WERI-Rb-1 (cell line): ENCODE measurements at regions not wholly inside any gene's neighbourhood (a gene's known extent, or its start where the extent isn't known, plus 50 kb on each side); places are given as distances from the start of the nearest gene placed in this dataset.
"Not testable (repeated sequence)": the region's sequence is repeated elsewhere in the genome, so short reads cannot be mapped to it uniquely, and the experiment has no call there.

Source experiments
- DNase-seq: peaks from one replicate; pipeline ENCODE4 v3.0.0-alpha.2; 2020
- H3K27ac ChIP-seq: fragments of 250-450 bp; sonication (Bioruptor Pico); 2 replicates; pipeline ENCODE4 v1.5.1; 2020; ENCODE audit warnings: mild to moderate bottlenecking, moderate library complexity
- H3K27me3 ChIP-seq: fragments of 250-450 bp; sonication (Bioruptor Pico); 2 replicates; pipeline ENCODE4 v1.5.1; 2021; ENCODE audit warnings: mild to moderate bottlenecking, low read depth, moderate library complexity; ENCODE audit not compliant: insufficient read depth, severe bottlenecking
- H3K36me3 ChIP-seq: fragments of 250-450 bp; sonication (Bioruptor Pico); 2 replicates; pipeline ENCODE4 v1.5.1; 2020; ENCODE audit warnings: mild to moderate bottlenecking, moderate library complexity
- H3K4me3 ChIP-seq: 2 replicates; pipeline ENCODE4 v1.5.1; 2011; ENCODE audit warnings: low read depth, mild to moderate bottlenecking, control low read depth, low read length
- H3K9me3 ChIP-seq: fragments of 250-450 bp; sonication (Bioruptor Pico); 2 replicates; pipeline ENCODE4 v1.5.1; 2021; ENCODE audit warnings: mild to moderate bottlenecking, moderate library complexity; ENCODE audit not compliant: severe bottlenecking
- CTCF ChIP-seq: IDR thresholded peaks from 2 replicates; pipeline ENCODE4 v1.5.1; 2011; ENCODE audit warnings: low read depth, mild to moderate bottlenecking, control low read depth, inconsistent platforms, low read length

- DNase-seq = no peak
- TF ChIP-seq CTCF = no peak
- no peak overlapping the region for H3K4me3 ChIP-seq
- H3K27me3 ChIP-seq = no peaks in the 10 kb centered on the region
- H3K36me3 ChIP-seq = no peaks in the 10 kb centered on the region
- H3K9me3 ChIP-seq = peaks cover 2% of the 10 kb centered on the region
- no peak overlapping the region for H3K27ac ChIP-seq
Observed at GRCh38 chr1:22333516-22334121, 118.0 kb upstream of the ZBTB40 start.

GRCh38 chr1:22334860-22335550 lies 116.6 kb upstream of the ZBTB40 start:
- Histone ChIP-seq H3K9me3 (peaks cover 2% of the 10 kb centered on the region), H3K4me3 (no peak overlapping the region), H3K27ac (no peak overlapping the region), H3K36me3 (no peaks in the 10 kb centered on the region), H3K27me3 (no peaks in the 10 kb centered on the region)
- no peak for DNase-seq
- TF ChIP-seq CTCF = no peak

GRCh38 chr1:22336274-22336673 lies 115.4 kb upstream of the ZBTB40 start:
- H3K36me3 ChIP-seq, H3K27ac ChIP-seq, H3K9me3 ChIP-seq, H3K27me3 ChIP-seq, H3K4me3 ChIP-seq, DNase-seq: not testable (repeated sequence)

- not testable (repeated sequence) for H3K9me3 ChIP-seq, DNase-seq, H3K4me3 ChIP-seq, H3K27ac ChIP-seq, H3K36me3 ChIP-seq, H3K27me3 ChIP-seq
Observed at GRCh38 chr1:22336696-22337545, 114.7 kb upstream of the ZBTB40 start.

GRCh38 chr1:22338071-22338765 lies 113.4 kb upstream of the ZBTB40 start:
- Histone ChIP-seq H3K27ac (no peak overlapping the region), H3K27me3 (no peaks in the 10 kb centered on the region), H3K36me3 (no peaks in the 10 kb centered on the region), H3K9me3 (peaks cover 2% of the 10 kb centered on the region), H3K4me3 (no peak overlapping the region)
- no peak for DNase-seq
- TF ChIP-seq CTCF = no peak

- H3K36me3 ChIP-seq = no peaks in the 10 kb centered on the region
- no peaks in the 10 kb centered on the region for H3K27me3 ChIP-seq
- no peak overlapping the region for H3K4me3 ChIP-seq
- peaks cover 2% of the 10 kb centered on the region for H3K9me3 ChIP-seq
- no peak for TF ChIP-seq CTCF
- no peak for DNase-seq
- no peak overlapping the region for H3K27ac ChIP-seq
Observed at GRCh38 chr1:22339237-22339636, 112.4 kb upstream of the ZBTB40 start.
